ENCODE measurements at regions not wholly inside any gene's neighbourhood (a gene's known extent, or its start where the extent isn't known, plus 50 kb on each side); places are given as distances from the start of the nearest gene placed in this dataset.

DNA sequence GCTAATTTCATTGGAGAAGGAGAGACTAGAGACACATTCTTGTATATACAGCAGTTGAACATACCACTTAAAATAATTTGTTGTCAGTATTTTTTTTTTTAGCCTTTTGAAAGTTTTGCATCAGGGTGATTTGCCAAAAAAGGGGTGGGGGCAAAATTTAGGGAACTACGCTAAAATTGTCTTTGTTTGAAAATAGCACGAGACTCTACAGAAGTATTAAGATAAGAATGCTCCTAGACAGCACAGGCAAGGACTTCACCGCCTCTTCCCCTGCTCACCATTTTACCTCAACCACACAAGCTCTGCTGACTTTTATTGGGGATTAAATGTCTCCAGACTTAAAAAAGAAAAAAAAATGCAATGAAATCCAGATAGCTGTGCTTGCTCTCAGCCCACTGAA is 236.1 kb upstream of the USP25 start:
- TF ChIP-seq, protein P1, sequence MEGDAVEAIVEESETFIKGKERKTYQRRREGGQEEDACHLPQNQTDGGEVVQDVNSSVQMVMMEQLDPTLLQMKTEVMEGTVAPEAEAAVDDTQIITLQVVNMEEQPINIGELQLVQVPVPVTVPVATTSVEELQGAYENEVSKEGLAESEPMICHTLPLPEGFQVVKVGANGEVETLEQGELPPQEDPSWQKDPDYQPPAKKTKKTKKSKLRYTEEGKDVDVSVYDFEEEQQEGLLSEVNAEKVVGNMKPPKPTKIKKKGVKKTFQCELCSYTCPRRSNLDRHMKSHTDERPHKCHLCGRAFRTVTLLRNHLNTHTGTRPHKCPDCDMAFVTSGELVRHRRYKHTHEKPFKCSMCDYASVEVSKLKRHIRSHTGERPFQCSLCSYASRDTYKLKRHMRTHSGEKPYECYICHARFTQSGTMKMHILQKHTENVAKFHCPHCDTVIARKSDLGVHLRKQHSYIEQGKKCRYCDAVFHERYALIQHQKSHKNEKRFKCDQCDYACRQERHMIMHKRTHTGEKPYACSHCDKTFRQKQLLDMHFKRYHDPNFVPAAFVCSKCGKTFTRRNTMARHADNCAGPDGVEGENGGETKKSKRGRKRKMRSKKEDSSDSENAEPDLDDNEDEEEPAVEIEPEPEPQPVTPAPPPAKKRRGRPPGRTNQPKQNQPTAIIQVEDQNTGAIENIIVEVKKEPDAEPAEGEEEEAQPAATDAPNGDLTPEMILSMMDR (IDR thresholded peaks at IDR 0.05; ENCODE audit: partially characterized antibody, unreplicated experiment): no peak
- H3K36me3 Mint-ChIP-seq (ENCODE audit: unreplicated experiment): no peaks in the 10 kb centered on the region
- no peaks in the 10 kb centered on the region for H3K27me3 Mint-ChIP-seq (ENCODE audit: unreplicated experiment)
- no peaks in the 10 kb centered on the region for H3K4me1 Mint-ChIP-seq (ENCODE audit: low read depth, unreplicated experiment)
- no peak for DNase-seq
- no peak overlapping the region for H3K4me3 Mint-ChIP-seq (ENCODE audit: unreplicated experiment)
- H3K27ac Mint-ChIP-seq (ENCODE audit: unreplicated experiment): no peak overlapping the region
- no peaks in the 10 kb centered on the region for H3K9me3 Mint-ChIP-seq (ENCODE audit: unreplicated experiment)

GRCh38 chr21:15494481-15494880 is 235.3 kb upstream of the USP25 start:
- Mint-ChIP-seq H3K27me3 (ENCODE audit: unreplicated experiment) (no peaks in the 10 kb centered on the region), H3K4me1 (ENCODE audit: low read depth, unreplicated experiment) (no peaks in the 10 kb centered on the region), H3K36me3 (ENCODE audit: unreplicated experiment) (no peaks in the 10 kb centered on the region), H3K27ac (ENCODE audit: unreplicated experiment) (no peak overlapping the region), H3K4me3 (ENCODE audit: unreplicated experiment) (no peak overlapping the region), H3K9me3 (ENCODE audit: unreplicated experiment) (no peaks in the 10 kb centered on the region)
- no peak for DNase-seq
- TF ChIP-seq, protein P1 (IDR thresholded peaks at IDR 0.05; ENCODE audit: partially characterized antibody, unreplicated experiment): no peak

GRCh38 chr21:15495965-15496364 is 233.8 kb upstream of the USP25 start:
- DNase-seq: no peak

GRCh38 chr21:15496911-15497310 is 232.9 kb upstream of the USP25 start:
- TF ChIP-seq, protein P1 (IDR thresholded peaks at IDR 0.05; ENCODE audit: partially characterized antibody, unreplicated experiment): no peak
- H3K36me3 Mint-ChIP-seq (ENCODE audit: unreplicated experiment): no peaks in the 10 kb centered on the region
- no peak for DNase-seq
- H3K4me3 Mint-ChIP-seq (ENCODE audit: unreplicated experiment): no peak overlapping the region
- no peaks in the 10 kb centered on the region for H3K4me1 Mint-ChIP-seq (ENCODE audit: low read depth, unreplicated experiment)
- no peak overlapping the region for H3K27ac Mint-ChIP-seq (ENCODE audit: unreplicated experiment)
- no peaks in the 10 kb centered on the region for H3K9me3 Mint-ChIP-seq (ENCODE audit: unreplicated experiment)
- no peaks in the 10 kb centered on the region for H3K27me3 Mint-ChIP-seq (ENCODE audit: unreplicated experiment)

More at GRCh38 chr21:15495965-15496364, 233.8 kb upstream of the USP25 start:
- Mint-ChIP-seq H3K4me1 (ENCODE audit: low read depth, unreplicated experiment) (no peaks in the 10 kb centered on the region), H3K27me3 (ENCODE audit: unreplicated experiment) (no peaks in the 10 kb centered on the region), H3K27ac (ENCODE audit: unreplicated experiment) (no peak overlapping the region), H3K4me3 (ENCODE audit: unreplicated experiment) (no peak overlapping the region), H3K9me3 (ENCODE audit: unreplicated experiment) (no peaks in the 10 kb centered on the region), H3K36me3 (ENCODE audit: unreplicated experiment) (no peaks in the 10 kb centered on the region)
- TF ChIP-seq, protein P1 (IDR thresholded peaks at IDR 0.05; ENCODE audit: partially characterized antibody, unreplicated experiment): no peak

GRCh38 chr21:15498455-15498854 is 231.3 kb upstream of the USP25 start:
- Mint-ChIP-seq H3K4me3 (ENCODE audit: unreplicated experiment) (no peak overlapping the region), H3K27ac (ENCODE audit: unreplicated experiment) (no peak overlapping the region), H3K9me3 (ENCODE audit: unreplicated experiment) (no peaks in the 10 kb centered on the region), H3K4me1 (ENCODE audit: low read depth, unreplicated experiment) (no peaks in the 10 kb centered on the region), H3K36me3 (ENCODE audit: unreplicated experiment) (no peaks in the 10 kb centered on the region), H3K27me3 (ENCODE audit: unreplicated experiment) (no peaks in the 10 kb centered on the region)
- TF ChIP-seq, protein P1 (IDR thresholded peaks at IDR 0.05; ENCODE audit: partially characterized antibody, unreplicated experiment): no peak
- DNase-seq: no peak

Data from glutamatergic neuron (in vitro differentiated cells).